ENCODE measurements at regions not wholly inside any gene's neighbourhood (a gene's known extent, or its start where the extent isn't known, plus 50 kb on each side); places are given as distances from the start of the nearest gene placed in this dataset.

GRCh38 chr6:48701572-48701971 lies 590.6 kb upstream of the PTCHD4 start:
- ATAC-seq = no peak
- TF ChIP-seq, protein P1, sequence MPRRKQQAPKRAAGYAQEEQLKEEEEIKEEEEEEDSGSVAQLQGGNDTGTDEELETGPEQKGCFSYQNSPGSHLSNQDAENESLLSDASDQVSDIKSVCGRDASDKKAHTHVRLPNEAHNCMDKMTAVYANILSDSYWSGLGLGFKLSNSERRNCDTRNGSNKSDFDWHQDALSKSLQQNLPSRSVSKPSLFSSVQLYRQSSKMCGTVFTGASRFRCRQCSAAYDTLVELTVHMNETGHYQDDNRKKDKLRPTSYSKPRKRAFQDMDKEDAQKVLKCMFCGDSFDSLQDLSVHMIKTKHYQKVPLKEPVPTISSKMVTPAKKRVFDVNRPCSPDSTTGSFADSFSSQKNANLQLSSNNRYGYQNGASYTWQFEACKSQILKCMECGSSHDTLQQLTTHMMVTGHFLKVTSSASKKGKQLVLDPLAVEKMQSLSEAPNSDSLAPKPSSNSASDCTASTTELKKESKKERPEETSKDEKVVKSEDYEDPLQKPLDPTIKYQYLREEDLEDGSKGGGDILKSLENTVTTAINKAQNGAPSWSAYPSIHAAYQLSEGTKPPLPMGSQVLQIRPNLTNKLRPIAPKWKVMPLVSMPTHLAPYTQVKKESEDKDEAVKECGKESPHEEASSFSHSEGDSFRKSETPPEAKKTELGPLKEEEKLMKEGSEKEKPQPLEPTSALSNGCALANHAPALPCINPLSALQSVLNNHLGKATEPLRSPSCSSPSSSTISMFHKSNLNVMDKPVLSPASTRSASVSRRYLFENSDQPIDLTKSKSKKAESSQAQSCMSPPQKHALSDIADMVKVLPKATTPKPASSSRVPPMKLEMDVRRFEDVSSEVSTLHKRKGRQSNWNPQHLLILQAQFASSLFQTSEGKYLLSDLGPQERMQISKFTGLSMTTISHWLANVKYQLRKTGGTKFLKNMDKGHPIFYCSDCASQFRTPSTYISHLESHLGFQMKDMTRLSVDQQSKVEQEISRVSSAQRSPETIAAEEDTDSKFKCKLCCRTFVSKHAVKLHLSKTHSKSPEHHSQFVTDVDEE (CRISPR knock-in tag; IDR thresholded peaks at IDR 0.05) = no peak
- TF ChIP-seq ZNF565 (CRISPR knock-in tag; conservative IDR thresholded peaks at IDR 0.05; ENCODE audit: low read depth) (no peak), ESRRG (CRISPR knock-in tag; IDR thresholded peaks at IDR 0.05) (no peak), SNAI2 (CRISPR knock-in tag; IDR thresholded peaks at IDR 0.05) (no peak), TOX (CRISPR knock-in tag; IDR thresholded peaks at IDR 0.05; ENCODE audit: borderline replicate concordance) (no peak), PPARA (CRISPR knock-in tag; IDR thresholded peaks at IDR 0.05; ENCODE audit: borderline replicate concordance) (no peak), RARB (CRISPR knock-in tag; IDR thresholded peaks at IDR 0.05) (no peak), TCF4 (CRISPR knock-in tag; IDR thresholded peaks at IDR 0.05; ENCODE audit: borderline replicate concordance) (no peak), GLIS3 (CRISPR knock-in tag; IDR thresholded peaks at IDR 0.05) (no peak), CSDC2 (CRISPR knock-in tag; IDR thresholded peaks at IDR 0.05) (no peak), ZNF70 (CRISPR knock-in tag; IDR thresholded peaks at IDR 0.05) (no peak), ZNF8 (CRISPR knock-in tag; IDR thresholded peaks at IDR 0.05) (no peak), OSR1 (CRISPR knock-in tag; IDR thresholded peaks at IDR 0.05) (no peak)
- TF ChIP-seq, protein P2, sequence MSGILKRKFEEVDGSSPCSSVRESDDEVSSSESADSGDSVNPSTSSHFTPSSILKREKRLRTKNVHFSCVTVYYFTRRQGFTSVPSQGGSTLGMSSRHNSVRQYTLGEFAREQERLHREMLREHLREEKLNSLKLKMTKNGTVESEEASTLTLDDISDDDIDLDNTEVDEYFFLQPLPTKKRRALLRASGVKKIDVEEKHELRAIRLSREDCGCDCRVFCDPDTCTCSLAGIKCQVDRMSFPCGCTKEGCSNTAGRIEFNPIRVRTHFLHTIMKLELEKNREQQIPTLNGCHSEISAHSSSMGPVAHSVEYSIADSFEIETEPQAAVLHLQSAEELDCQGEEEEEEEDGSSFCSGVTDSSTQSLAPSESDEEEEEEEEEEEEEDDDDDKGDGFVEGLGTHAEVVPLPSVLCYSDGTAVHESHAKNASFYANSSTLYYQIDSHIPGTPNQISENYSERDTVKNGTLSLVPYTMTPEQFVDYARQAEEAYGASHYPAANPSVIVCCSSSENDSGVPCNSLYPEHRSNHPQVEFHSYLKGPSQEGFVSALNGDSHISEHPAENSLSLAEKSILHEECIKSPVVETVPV (CRISPR knock-in tag; IDR thresholded peaks at IDR 0.05) = no peak
- TF ChIP-seq, protein P3, sequence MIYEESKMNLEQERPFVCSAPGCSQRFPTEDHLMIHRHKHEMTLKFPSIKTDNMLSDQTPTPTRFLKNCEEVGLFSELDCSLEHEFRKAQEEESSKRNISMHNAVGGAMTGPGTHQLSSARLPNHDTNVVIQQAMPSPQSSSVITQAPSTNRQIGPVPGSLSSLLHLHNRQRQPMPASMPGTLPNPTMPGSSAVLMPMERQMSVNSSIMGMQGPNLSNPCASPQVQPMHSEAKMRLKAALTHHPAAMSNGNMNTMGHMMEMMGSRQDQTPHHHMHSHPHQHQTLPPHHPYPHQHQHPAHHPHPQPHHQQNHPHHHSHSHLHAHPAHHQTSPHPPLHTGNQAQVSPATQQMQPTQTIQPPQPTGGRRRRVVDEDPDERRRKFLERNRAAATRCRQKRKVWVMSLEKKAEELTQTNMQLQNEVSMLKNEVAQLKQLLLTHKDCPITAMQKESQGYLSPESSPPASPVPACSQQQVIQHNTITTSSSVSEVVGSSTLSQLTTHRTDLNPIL (CRISPR knock-in tag; IDR thresholded peaks at IDR 0.05; ENCODE audit: low read depth) = no peak

DNA sequence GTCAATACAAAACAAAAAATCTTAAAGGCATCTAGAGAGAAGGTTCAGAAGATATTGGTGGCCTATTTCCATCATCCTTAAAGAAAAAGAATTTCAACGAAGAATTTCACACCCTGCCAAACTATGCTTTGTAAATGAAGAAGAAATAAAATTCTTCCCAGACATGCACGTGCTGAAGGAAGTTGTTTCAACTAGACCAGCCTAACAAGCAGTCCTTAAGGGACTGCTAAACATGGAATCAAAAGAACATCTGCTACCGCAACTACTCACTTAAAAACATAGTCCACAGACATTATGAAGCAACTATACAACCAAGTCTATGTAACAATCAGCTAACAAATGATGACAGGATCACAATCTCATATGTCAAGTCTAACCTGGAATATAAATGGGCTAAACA lies 584.9 kb upstream of the PTCHD4 start:
- TF ChIP-seq ZNF70 (CRISPR knock-in tag; IDR thresholded peaks at IDR 0.05) = no peak
- TF ChIP-seq, protein P1 (CRISPR knock-in tag; IDR thresholded peaks at IDR 0.05) = no peak
- TF ChIP-seq CSDC2 (CRISPR knock-in tag; IDR thresholded peaks at IDR 0.05) = no peak
- TF ChIP-seq ISL1 (CRISPR knock-in tag; IDR thresholded peaks at IDR 0.05) = no peak
- ATAC-seq = no peak

DNA sequence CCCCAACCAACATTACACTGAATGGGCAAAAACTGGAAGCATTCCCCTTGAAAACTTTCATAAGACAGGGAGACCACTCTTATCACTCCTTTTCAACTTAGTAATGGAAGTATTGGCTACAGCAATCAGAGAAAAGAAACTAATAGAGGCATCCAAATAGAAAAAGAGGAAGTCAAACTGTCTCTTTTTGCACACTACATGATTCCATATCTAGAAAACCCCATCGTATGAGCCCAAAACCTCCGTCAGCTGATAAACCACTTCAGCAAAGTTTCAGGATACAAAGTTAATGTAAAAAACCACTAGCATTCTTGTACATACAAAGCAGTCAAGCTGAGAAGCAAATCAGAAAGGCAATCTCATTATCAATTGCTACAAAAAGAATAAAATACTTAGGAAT lies 580.4 kb upstream of the PTCHD4 start:
- no peak for ATAC-seq
- TF ChIP-seq ARNTL (CRISPR knock-in tag; IDR thresholded peaks at IDR 0.05; ENCODE audit: borderline replicate concordance, low read depth) (no peak), ZNF8 (CRISPR knock-in tag; IDR thresholded peaks at IDR 0.05) (no peak), ZFP3 (CRISPR knock-in tag; IDR thresholded peaks at IDR 0.05) (no peak), ESRRG (CRISPR knock-in tag; IDR thresholded peaks at IDR 0.05) (no peak), ZC3H10 (CRISPR knock-in tag; IDR thresholded peaks at IDR 0.05) (no peak), CSDC2 (CRISPR knock-in tag; IDR thresholded peaks at IDR 0.05) (no peak), GLIS3 (CRISPR knock-in tag; IDR thresholded peaks at IDR 0.05) (no peak), ZNF565 (CRISPR knock-in tag; conservative IDR thresholded peaks at IDR 0.05; ENCODE audit: low read depth) (no peak), POU6F1 (CRISPR knock-in tag; IDR thresholded peaks at IDR 0.05; ENCODE audit: borderline replicate concordance, low read depth) (no peak), ZFP30 (CRISPR knock-in tag; IDR thresholded peaks at IDR 0.05) (no peak), TOX (CRISPR knock-in tag; IDR thresholded peaks at IDR 0.05; ENCODE audit: borderline replicate concordance) (no peak)
- TF ChIP-seq, protein P4, sequence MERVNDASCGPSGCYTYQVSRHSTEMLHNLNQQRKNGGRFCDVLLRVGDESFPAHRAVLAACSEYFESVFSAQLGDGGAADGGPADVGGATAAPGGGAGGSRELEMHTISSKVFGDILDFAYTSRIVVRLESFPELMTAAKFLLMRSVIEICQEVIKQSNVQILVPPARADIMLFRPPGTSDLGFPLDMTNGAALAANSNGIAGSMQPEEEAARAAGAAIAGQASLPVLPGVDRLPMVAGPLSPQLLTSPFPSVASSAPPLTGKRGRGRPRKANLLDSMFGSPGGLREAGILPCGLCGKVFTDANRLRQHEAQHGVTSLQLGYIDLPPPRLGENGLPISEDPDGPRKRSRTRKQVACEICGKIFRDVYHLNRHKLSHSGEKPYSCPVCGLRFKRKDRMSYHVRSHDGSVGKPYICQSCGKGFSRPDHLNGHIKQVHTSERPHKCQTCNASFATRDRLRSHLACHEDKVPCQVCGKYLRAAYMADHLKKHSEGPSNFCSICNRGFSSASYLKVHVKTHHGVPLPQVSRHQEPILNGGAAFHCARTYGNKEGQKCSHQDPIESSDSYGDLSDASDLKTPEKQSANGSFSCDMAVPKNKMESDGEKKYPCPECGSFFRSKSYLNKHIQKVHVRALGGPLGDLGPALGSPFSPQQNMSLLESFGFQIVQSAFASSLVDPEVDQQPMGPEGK (CRISPR knock-in tag; IDR thresholded peaks at IDR 0.05; ENCODE audit: borderline replicate concordance) = no peak
- TF ChIP-seq, protein P3 (CRISPR knock-in tag; IDR thresholded peaks at IDR 0.05; ENCODE audit: low read depth) = no peak

All from SK-N-SH treated with all-trans-retinoic acid at 6 μM for 48 hours (cell line).